Stimulated activated CD4-positive, alpha-beta T cell treated with anti-CD3 and anti-CD28 coated beads, Interleukin-4, amount 100 ng/mL, for 1 hour (primary cell): ENCODE measurements at regions not wholly inside any gene's neighbourhood (a gene's known extent, or its start where the extent isn't known, plus 50 kb on each side); places are given as distances from the start of the nearest gene placed in this dataset.
"Not testable (repeated sequence)": the region's sequence is repeated elsewhere in the genome, so short reads cannot be mapped to it uniquely, and the experiment has no call there.

ENCODE experiments used
- DNase-seq: peaks from one replicate; pipeline ENCODE4 v3.0.0-alpha.2; 2020

- no peak for DNase-seq
These were observed 201.0 kb upstream of the NABP1 start for GRCh38 chr2:191476901-191477300.

GRCh38 chr2:191478799-191479679 is 198.9 kb upstream of the NABP1 start:
- DNase-seq, result no peak

GRCh38 chr2:191479680-191480023 is 198.3 kb upstream of the NABP1 start:
- DNase-seq, result no peak

- no peak for DNase-seq
These were observed 196.4 kb upstream of the NABP1 start for GRCh38 chr2:191481305-191482070.

- DNase-seq, result no peak
These were observed 194.8 kb upstream of the NABP1 start for GRCh38 chr2:191483117-191483516.

GRCh38 chr2:191486584-191487320 is 191.2 kb upstream of the NABP1 start:
- no peak for DNase-seq

- DNase-seq, result no peak
These were observed 189.8 kb upstream of the NABP1 start for GRCh38 chr2:191488135-191488534.

- DNase-seq, result no peak
These were observed 188.8 kb upstream of the NABP1 start for GRCh38 chr2:191489177-191489576.

- no peak for DNase-seq
These were observed 181.1 kb upstream of the NABP1 start for GRCh38 chr2:191496838-191497237.

- DNase-seq, result no peak
These were observed 180.1 kb upstream of the NABP1 start for GRCh38 chr2:191497822-191498221.

GRCh38 chr2:191499050-191499449 is 178.9 kb upstream of the NABP1 start:
- no peak for DNase-seq

GRCh38 chr2:191499874-191500565 is 177.9 kb upstream of the NABP1 start:
- DNase-seq, result no peak

GRCh38 chr2:191500566-191500883 is 177.4 kb upstream of the NABP1 start:
- no peak for DNase-seq

- no peak for DNase-seq
These were observed 176.9 kb upstream of the NABP1 start for GRCh38 chr2:191500884-191501560.

GRCh38 chr2:191501561-191502168 is 176.3 kb upstream of the NABP1 start:
- no peak for DNase-seq

- DNase-seq, result no peak
These were observed 171.4 kb upstream of the NABP1 start for GRCh38 chr2:191506515-191506914.

- DNase-seq, result not testable (repeated sequence)
These were observed 170.6 kb upstream of the NABP1 start for GRCh38 chr2:191507252-191507853.

GRCh38 chr2:191508738-191509137 is 169.2 kb upstream of the NABP1 start:
- no peak for DNase-seq

GRCh38 chr2:191512216-191512835 is 165.6 kb upstream of the NABP1 start:
- DNase-seq, result no peak

GRCh38 chr2:191512874-191513273 is 165.1 kb upstream of the NABP1 start:
- no peak for DNase-seq

- no peak for DNase-seq
These were observed 163.3 kb upstream of the NABP1 start for GRCh38 chr2:191514613-191515012.
